PC-9 (cell line): ENCODE measurements at regions not wholly inside any gene's neighbourhood (a gene's known extent, or its start where the extent isn't known, plus 50 kb on each side); places are given as distances from the start of the nearest gene placed in this dataset.

Experiments
- BruUV-seq: library from RNA; stranded (reverse); fragments of 400-500 nt; replicated peaks from 2 replicates; lab custom pipeline; 2021; lab: Mats Ljungman, UMichigan
- CTCF ChIA-PET: fragments of 300-600 bp; sonication (Branson Sonifier 250); formaldehyde crosslinking; loops from one replicate; lab custom pipeline; 2022; ENCODE audit warnings: antibody characterized with exemption; lab: Charles Lee
- POLR2A ChIA-PET: fragments of 300-600 bp; sonication (Branson Sonifier 250); formaldehyde crosslinking; loops from one replicate; lab custom pipeline; 2022; ENCODE audit warnings: antibody characterized with exemption; ENCODE audit not compliant: unreplicated experiment; lab: Charles Lee
- DNase-seq, 2 experiments: peaks; one replicate each; pipeline versions ENCODE4 v3.0.0 to v3.0.0-alpha.2; 2015 to 2022; ENCODE audit warnings: mixed read lengths in 1 of 2
- H2AFZ ChIP-seq: fragments of 200-600 bp; sonication (generic); 2 replicates; pipeline ENCODE4 v1.8.1; 2017; ENCODE audit warnings: antibody characterized with exemption
- H3F3A ChIP-seq: fragments of 200-600 bp; sonication (generic); 2 replicates; pipeline ENCODE4 v1.8.1; 2017; ENCODE audit warnings: antibody characterized with exemption, mild to moderate bottlenecking, low read depth; ENCODE audit not compliant: insufficient read depth
- H3K27ac ChIP-seq: fragments of 200-600 bp; sonication (generic); 2 replicates; pipeline ENCODE4 v1.6.1; 2016; ENCODE audit warnings: mixed run types
- H3K27me3 ChIP-seq: fragments of 200-600 bp; sonication (generic); 2 replicates; pipeline ENCODE4 v1.6.1; 2016; ENCODE audit warnings: low read depth, mixed run types; ENCODE audit not compliant: insufficient read depth
- H3K36me3 ChIP-seq: fragments of 200-600 bp; sonication (generic); 2 replicates; pipeline ENCODE4 v1.6.1; 2016; ENCODE audit warnings: low read depth, mixed run types
- H3K4me1 ChIP-seq: fragments of 200-600 bp; sonication (generic); replicated peaks from 2 replicates; pipeline ENCODE4 v1.6.1; 2016; ENCODE audit warnings: mixed run types; ENCODE audit not compliant: insufficient read depth
- H3K4me2 ChIP-seq: fragments of 200-600 bp; sonication (generic); 2 replicates; pipeline ENCODE4 v1.6.1; 2017; ENCODE audit warnings: mixed run types
- H3K4me3 ChIP-seq: fragments of 200-600 bp; sonication (generic); 2 replicates; pipeline ENCODE4 v1.6.1; 2016; ENCODE audit warnings: mixed run types
- H3K79me2 ChIP-seq: fragments of 200-600 bp; sonication (generic); 2 replicates; pipeline ENCODE4 v1.6.1; 2017; ENCODE audit warnings: low read depth, mixed run types
- H3K9me2 ChIP-seq: fragments of 200-600 bp; sonication (generic); 2 replicates; pipeline ENCODE4 v1.8.1; 2017; ENCODE audit warnings: mild to moderate bottlenecking; ENCODE audit not compliant: insufficient read depth
- H3K9me3 ChIP-seq: fragments of 200-600 bp; sonication (generic); 2 replicates; pipeline ENCODE4 v1.8.1; 2016; ENCODE audit warnings: low read depth; ENCODE audit not compliant: insufficient read depth
- H4K20me1 ChIP-seq: fragments of 200-600 bp; sonication (generic); 2 replicates; pipeline ENCODE4 v1.8.1; 2017; ENCODE audit not compliant: insufficient read depth
- CTCF ChIP-seq: fragments of 200-600 bp; sonication (generic); conservative IDR thresholded peaks from 2 replicates; pipeline ENCODE4 v1.6.1; 2017; ENCODE audit warnings: mixed run types, antibody characterized with exemption, mild to moderate bottlenecking, moderate library complexity
- EZH2 ChIP-seq: fragments of 200-600 bp; sonication (generic); IDR thresholded peaks from 2 replicates; pipeline ENCODE4 v1.8.0; 2017; ENCODE audit warnings: antibody characterized with exemption, low read depth
- intact Hi-C: fragments of 100-400 bp; cut with micrococcal nuclease; formaldehyde crosslinking; loops from one replicate; pipeline ENCODE4 v1.10.0; 2022; ENCODE audit not compliant: unreplicated experiment

GRCh38 chr20:59530782-59531181 is 73.6 kb upstream of the PHACTR3 start:
- H3K27ac ChIP-seq, result no peak overlapping the region
- no peaks in the 10 kb centered on the region for H3K79me2 ChIP-seq
- no peak overlapping the region for H3K4me3 ChIP-seq
- H3K4me2 ChIP-seq, result no peak overlapping the region
- ChIA-PET POLR2A (no interaction called here), CTCF (no interaction called here)
- H3K9me2 ChIP-seq, result no peaks in the 10 kb centered on the region
- no peak for DNase-seq
- H2AFZ ChIP-seq, result no peak overlapping the region
- H3K9me3 ChIP-seq, result no peaks in the 10 kb centered on the region
- no TSS peak for BruUV-seq
- H3K4me1 ChIP-seq, result no peaks in the 10 kb centered on the region
- intact Hi-C loops, result no loop called here
- H3F3A ChIP-seq, result no peaks in the 10 kb centered on the region
- TF ChIP-seq EZH2, result no peak
- no peak for TF ChIP-seq CTCF
- no peaks in the 10 kb centered on the region for H4K20me1 ChIP-seq
- H3K27me3 ChIP-seq, result peaks cover 39% of the 10 kb centered on the region
- no peaks in the 10 kb centered on the region for H3K36me3 ChIP-seq

DNA sequence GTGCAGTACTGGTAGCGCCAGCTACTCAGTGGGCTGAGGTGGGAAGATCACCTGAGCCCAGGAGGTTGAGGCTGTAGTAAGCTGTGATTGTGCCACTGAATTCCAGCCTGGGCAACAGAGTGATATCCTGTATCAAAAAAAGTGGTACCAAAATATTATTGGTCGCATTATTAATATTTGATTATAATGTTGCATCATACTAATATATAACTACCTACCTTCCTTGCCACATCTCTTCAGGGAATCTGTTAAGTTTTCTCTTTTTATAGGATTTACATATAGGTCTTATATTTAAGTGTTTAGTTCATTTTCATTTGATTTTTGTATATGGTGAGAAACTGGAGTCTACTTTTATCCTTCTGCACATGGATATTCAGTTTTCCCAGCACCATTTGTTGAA is 66.3 kb upstream of the PHACTR3 start:
- Histone ChIP-seq H3K36me3 (no peaks in the 10 kb centered on the region), H3K27ac (no peak overlapping the region), H3K9me2 (no peaks in the 10 kb centered on the region), H3F3A (no peaks in the 10 kb centered on the region), H3K79me2 (no peaks in the 10 kb centered on the region), H3K4me3 (no peak overlapping the region), H4K20me1 (no peaks in the 10 kb centered on the region), H3K27me3 (peaks cover 14% of the 10 kb centered on the region), H3K4me1 (no peaks in the 10 kb centered on the region), H3K9me3 (no peaks in the 10 kb centered on the region), H3K4me2 (no peak overlapping the region), H2AFZ (no peak overlapping the region)
- no TSS peak for BruUV-seq
- DNase-seq, result no peak
- ChIA-PET POLR2A (no interaction called here), CTCF (no interaction called here)
- TF ChIP-seq EZH2, result no peak
- intact Hi-C loops, result no loop called here

GRCh38 chr20:59547596-59547995 is 56.7 kb upstream of the PHACTR3 start:
- Histone ChIP-seq H2AFZ (no peak overlapping the region), H3K27me3 (peaks cover 60% of the 10 kb centered on the region), H3F3A (no peaks in the 10 kb centered on the region), H3K4me1 (no peaks in the 10 kb centered on the region), H3K79me2 (no peaks in the 10 kb centered on the region), H3K9me3 (no peaks in the 10 kb centered on the region), H3K27ac (no peak overlapping the region), H3K36me3 (no peaks in the 10 kb centered on the region), H3K4me2 (no peak overlapping the region), H3K9me2 (no peaks in the 10 kb centered on the region), H4K20me1 (no peaks in the 10 kb centered on the region), H3K4me3 (no peak overlapping the region)
- no peak for DNase-seq
- intact Hi-C loops, result no loop called here
- POLR2A ChIA-PET, result no interaction called here
- BruUV-seq, result no TSS peak
- CTCF ChIA-PET, result no interaction called here
- TF ChIP-seq CTCF (no peak), EZH2 (no peak)
